HG03097 (cell line): ENCODE measurements at regions not wholly inside any gene's neighbourhood (a gene's known extent, or its start where the extent isn't known, plus 50 kb on each side); places are given as distances from the start of the nearest gene placed in this dataset.

Source experiments
- ATAC-seq: cut with Tn5 transposase; IDR thresholded peaks from one replicate; pipeline ENCODE4 v1.9.1; 2021; ENCODE audit not compliant: unreplicated experiment, low FRiP score

DNA sequence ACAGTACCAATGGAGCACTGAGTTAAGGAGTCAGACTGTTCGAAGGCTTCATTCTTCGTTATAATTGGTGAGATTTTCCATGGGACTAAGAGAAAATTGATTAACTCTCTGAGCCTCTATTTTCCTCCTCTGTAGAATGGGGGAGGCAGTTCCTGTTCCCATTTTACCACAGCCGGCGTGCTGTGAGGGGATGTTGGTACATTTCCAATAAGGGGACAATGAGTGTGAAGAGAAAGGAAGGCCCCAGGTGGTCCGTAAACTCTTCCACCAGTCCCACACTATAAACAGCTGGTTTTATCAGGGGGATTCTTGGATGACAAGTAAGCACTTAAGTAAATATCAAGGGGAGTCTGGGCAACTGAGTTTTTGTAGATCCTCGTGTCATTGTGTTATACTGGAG lies 109.9 kb downstream of the DAD1 start:
- ATAC-seq: no peak

DNA sequence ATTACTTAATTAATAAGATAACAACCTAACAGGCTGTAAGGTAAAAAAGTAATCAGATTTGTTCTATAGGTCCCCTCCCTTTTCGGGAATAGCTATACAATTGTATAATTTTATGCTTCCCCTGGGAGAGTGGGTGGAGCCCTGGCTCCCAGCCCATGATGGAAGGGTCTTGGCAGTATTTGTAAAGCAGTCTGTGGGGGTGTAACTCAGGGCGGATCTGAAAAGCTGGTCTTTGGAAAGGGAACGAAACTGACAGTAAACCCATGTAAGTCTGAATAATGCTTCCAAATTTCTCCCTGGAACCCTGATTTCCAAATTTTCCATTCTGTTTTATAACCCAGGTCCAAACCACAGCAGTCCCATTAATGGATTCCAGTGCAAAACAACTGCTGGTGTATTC lies 110.4 kb downstream of the DAD1 start:
- no peak for ATAC-seq

DNA sequence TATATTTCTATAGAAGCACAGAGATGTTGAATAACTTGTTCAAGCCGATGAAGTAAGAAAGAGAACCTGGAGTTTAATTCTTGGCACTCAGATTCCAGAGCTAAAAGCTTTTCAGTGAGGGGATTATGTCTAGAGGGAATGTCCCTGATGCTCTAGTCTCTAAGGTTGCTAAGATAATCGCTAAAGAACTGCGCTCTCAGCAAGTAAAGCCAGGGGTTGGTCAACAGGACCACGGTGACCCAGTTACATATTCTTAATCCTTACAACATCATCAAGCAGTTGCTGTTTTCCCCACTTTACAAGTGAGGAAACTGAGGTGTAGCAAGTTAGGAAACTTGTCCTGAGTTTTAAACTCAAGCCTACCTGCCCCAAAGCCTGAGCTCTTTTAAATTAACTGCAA lies 110.8 kb downstream of the DAD1 start:
- ATAC-seq: no peak

DNA sequence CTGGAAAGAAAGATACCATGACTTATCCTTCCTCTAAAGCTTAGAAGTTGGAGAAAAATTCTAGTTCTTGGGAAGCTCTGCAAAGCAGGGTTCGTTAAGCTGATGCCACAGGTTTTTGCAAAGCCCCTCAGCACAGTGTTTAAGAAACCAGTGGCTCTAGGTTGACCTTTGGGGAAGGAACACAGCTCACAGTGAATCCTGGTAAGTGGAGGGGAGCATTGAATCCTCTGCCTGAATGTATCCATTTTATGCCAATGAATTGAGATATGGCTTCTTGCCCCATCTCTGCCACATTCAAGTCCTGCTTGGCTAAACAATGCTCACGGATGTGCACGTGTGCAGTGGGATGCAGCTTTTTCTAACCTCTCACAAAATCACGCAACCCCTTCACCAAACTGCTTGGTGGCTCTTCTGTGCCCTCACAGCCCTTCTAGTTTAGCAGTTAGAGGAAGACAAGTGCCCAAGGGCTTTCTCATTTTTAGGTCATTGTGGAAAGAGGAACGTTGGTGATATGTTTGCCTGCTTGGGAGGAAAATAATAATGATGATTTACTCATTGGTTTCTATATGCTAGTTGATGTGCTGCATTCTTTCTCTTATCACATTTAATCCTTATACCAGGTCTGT lies 111.3 kb downstream of the DAD1 start:
- ATAC-seq: no peak

DNA sequence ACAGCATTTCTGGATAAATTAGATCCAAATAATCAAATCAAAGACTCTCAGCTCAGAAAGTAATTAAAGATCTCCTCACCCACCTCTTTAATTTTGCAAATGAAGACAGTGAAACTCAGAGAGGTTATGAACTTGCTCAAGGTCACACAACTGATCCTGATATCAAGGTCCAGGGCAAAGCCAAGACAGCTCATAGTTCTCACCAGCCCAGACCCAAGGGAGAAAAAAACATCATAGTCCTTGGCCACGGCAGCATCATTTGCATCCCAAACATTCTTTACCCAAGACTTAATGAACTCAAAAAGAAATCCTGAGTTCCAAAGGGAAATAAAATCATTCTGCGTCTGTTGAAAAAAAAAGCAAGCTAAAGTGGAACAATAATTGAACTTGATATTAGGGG lies 112.1 kb downstream of the DAD1 start:
- ATAC-seq: no peak

DNA sequence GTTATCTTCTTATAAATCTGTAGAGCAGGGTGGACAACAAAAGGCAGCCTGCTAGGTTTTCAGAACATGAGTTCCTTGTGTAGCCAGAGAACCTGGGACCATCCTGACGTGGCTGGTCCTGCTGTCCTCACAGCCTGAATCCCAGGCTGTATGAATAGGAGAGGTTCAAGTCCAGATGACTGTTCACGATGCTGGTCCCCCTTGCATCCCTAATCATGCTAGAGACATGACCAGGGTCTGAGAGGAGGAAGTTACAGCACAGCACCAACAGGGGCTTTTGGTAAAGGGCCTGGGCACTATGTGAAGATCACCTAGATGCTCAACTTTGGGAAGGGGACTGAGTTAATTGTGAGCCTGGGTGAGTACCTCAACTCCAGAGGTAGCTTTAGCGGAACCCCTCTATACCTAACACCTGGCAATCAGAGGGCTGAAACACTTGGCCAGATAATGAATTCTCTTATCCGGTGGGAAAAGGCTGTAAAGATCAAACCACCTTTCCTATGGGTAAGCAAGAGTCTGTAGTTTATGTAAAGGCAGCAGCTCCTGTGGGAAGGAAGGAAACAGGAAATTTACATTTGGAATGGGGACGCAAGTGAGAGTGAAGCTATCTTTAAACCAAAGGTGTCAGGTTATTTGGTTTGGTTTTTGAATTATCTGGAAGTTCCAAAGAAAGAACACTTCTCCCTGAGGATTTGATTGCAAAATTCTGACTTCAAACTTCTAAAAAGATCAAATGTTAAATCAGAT lies 112.8 kb downstream of the DAD1 start:
- no peak for ATAC-seq

DNA sequence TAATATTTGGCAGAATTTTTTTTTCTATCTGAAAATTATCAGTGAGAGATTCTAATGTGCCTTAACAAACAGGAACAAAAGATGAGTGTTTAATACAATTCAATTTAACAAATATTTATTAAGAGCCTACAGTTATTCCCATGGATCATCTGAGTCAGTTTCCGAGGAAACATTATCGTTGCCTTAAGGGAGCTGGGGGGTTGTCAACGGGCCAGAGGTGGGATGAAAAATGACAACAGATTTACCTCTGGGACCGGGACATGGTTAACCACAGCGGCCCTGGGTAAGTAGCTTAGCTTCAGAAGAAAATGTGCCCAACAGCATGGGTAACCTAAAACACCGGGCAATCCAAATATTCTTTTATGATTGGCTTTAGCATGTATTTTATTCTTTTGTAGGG lies 113.6 kb downstream of the DAD1 start:
- no peak for ATAC-seq

DNA sequence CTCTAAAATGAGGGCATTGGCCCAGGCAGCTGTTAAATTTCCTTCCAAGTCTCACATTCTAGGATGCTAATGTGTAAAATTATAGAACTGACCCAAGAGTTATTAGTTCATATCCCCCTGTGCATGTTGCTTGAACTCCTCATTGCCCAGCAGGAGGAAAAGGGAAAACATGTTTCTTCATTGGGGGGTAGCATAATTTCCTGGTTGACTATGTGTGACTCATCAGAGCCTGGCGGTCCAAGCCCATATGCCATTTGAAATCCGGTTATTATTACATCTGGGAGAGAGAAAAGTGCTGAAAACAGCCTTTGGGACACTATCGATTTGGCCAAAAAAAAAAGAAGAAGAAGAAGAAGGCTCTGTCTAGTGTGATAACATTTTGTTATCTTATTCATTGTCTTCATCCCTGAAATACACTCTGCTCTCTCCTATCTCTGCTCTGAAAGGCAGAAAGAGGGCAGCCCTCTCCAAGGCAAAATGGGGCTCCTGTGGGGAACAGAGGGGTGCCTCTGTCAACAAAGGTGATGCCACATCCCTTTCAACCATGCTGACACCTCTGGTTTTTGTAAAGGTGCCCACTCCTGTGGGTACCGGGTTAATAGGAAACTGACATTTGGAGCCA lies 114.2 kb downstream of the DAD1 start:
- no peak for ATAC-seq

DNA sequence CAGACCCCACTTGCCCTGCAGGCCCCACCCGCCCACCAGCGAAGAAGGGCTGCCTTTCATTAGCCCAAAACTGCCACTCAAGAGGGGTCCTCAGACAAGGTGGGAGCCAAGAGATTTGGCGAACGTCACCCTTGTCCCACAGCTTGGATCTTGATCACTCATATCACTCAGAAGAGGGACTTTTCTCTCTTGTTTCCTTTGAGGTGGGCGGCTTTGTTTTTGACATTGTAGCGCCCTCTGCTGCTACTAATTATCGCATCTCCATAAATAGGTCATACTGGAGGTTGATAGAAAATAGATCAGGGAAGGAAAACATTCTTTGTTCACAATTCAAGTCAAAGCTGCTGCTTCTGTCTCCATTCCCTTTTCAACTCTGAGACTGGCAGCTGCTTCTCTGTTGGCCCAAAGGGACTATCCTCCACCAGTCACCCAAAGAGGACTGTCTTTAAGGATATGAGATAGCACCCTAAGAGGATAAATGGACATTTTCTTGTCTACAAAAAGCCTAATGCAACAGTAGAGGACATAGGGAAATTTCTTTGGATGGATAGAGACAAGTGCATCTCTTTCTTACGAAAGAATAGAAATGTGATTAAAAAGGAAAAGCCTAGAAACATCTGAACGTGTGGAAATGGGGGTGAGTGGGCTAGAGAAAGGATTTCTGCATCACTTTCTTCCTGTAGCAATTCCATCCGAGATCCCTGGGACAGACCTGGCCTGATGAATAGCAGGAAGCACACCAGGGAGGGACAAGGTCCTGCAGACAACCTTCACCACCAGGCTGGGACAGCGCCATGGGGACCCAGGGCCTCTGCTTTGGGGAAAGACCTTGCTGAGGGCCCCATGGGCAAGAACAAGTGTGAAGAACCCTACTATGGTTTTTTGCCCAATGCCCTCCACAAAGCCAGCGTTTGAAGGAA lies 115.8 kb downstream of the DAD1 start:
- ATAC-seq: no peak

DNA sequence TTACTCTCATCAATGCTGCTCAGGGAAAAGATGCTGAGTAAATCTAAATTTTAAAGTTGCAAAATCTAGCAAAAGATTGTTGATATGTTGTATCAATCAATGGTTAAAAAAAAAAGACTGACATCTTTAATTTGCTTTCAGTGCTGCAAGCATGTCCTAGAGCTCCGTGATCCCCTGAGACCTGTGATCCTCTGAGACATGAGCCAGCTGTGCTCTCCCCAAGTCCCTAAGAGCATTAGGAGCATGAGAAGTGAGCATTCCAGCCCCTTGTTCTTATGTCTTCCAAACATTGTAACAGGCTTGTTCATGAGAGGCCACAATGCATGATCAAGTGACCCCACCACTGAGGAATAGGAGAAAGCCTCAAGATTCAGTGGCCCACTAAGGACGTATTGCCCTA lies 116.6 kb downstream of the DAD1 start:
- ATAC-seq: no peak

DNA sequence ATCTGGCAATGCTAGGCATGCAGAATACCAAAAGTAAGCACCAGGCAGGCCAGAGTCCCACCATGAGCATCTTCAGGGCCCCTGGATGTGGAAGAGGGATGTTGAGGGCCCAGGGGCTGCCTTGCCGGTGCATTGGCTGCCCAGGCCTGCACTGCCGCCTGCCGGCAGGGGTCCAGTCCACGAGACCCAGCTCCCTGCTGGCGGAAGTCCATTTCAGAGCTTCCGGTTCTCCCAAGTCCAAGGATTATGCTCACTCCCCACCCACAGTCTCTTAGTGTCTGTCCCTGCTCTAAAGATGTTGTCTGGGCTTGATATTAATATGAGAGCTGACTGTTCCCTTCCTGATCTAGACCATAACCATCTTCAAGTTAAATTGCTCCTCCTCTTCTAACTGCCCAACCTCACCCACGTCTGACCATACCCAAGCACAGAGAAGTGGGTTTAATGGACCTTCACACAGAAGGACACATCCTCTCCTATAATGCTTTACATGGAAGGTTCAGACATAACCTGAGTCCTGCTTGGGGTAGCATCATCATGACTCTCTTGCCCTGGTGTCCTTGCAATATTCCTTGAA lies 117.4 kb downstream of the DAD1 start:
- ATAC-seq: no peak

DNA sequence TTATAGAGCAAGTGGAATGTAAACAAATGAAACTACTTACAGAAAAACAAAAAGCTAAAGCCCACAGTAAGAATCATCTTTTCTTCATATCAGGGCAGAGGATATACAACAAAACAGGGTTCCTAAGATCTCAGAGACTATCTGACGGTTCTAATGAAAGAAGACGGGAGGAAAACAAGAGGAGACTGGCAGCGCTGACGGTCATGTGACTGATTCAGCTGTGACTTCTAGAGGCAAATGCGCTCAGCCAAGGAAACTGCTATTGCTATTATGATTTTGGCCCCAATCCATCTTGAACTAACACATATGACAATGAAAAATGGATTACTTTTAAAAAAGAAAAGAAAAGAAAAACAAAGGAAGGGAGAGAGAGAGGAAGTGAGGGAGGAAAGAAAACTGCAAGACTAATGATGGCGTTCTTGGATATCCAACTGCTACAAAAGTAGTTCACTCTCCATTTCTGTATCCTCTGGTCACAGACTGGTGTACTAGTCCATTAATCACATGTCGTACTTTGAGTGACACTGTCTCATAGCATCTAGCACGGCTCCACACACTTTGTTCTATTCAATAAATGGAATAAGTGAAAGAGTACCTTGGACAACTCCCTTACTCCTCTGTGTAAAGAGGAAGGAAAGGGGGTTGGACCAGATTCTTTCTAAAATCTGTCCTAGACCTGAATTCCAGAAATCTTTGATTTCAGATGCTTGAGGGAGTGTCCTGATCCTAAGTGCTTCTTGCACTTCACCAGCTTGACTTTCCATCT lies 119.3 kb downstream of the DAD1 start:
- no peak for ATAC-seq

DNA sequence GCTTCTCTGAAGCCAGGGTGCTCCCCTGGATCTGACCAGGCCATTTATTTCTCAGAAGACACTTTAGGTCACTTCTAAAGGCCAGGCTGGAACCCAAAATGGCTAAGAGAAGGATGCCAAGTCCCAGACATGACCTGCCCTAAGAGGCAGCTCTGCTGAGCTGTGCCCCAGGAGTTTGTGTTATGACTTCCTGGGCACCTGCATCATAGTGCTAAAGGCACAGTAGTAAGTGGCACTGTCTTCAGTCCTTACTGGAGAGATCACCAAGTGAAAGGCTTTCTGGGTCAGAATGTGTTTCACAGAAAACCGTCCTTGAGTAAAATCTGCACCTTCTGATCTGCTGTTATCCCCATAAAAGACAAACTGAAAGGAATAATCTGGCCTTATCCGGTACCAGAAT lies 120.2 kb downstream of the DAD1 start:
- ATAC-seq: no peak

DNA sequence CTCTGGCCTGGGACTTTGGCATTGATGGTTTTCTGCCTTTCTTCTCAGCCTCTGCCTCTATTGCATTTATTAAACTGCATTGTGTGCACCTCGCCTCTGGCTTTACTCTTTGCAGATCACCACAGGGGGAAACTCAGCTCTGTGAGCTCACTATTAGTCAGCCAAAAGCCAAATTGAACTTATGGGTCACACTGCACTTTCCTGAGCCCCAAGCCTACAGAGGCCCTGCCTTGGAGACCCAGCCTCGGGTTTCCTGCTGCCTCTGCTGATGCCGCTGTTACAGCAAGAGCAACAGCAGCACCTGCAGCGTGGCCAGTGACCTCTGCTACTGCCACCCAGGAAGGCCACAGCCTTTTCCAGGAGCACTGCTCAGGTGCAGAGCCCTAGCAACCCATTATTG lies 122.5 kb downstream of the DAD1 start:
- ATAC-seq: no peak

DNA sequence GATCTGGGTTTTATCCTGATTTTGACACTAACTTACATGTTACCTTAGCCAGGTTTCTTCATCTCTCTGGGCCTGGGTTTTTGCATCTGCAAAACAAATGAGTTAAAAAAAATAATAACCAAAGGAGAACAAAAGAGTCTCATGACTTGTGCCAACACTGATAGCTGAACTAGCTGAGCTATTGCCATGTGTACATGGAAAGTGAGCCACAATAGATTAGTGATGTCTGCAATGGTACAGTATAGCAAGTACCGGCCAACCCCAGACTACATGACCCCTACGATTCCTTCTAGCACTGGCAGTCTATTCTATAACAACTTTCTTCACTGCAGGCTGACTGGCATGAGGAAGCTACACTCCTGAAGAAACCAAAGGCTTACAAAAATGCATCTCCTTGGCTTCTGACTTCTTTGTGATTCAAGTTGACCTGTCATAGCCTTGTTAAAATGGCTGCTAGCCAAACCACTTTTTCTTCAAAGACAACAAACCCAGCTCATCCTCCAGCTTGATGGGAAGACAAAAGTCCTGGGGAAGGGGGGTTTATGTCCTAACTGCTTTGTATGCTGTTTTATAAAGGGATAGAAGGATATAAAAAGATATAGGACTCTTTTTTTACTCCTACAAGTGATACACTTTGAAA lies 123.7 kb downstream of the DAD1 start:
- ATAC-seq: no peak

DNA sequence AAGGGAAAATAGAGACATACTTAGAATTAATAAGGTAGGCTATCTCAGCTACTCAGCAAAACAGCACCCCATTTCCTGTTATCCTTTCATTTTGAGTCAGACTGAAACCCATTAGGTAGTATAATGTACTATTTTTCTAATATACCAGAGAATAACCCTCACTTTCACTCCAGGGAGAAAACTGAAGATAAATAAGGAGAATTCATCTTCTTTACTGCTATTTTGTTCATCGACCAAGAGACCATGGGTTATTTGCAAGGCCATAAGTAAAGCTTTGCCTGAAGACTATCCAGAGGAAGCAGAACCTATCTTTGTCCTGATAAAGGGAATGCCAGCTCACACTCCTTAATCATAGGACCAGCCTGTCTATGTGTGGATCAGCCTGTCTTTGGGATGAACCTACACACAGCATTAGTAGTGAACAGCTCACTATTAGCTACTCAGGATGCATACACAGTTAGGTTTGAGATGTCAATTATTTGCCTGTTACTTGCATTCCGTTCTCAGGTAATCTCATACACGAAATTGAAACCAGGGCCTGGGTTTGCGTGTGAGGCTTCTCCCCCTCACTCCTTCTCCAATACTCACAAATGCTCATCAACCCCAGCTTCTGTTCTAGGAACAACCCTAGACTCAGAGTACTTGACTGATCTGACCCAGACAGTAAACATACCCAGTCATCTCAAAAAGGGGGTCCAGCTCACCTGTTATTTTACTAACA lies 124.4 kb downstream of the DAD1 start:
- ATAC-seq: peak; percentile 70

DNA sequence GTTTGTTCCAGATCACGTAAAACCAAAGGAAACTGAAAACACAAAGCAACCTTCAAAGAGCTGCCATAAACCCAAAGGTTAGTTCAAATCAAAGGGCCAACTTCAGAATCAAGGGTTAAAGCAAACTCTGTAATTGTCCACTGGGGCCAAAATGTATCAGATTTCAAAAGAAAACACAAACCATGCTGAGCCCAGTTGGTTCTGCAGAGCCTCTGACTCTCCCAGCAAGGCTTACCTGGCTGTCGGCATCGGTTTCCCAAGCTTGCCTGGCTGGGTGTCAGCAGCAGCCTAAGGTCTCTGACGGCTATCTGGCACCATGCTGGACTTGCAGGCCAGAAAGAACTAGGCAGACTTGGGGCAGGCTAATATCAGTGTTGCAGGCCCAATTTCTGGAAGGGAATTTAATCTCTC lies 125.3 kb downstream of the DAD1 start:
- ATAC-seq: no peak

DNA sequence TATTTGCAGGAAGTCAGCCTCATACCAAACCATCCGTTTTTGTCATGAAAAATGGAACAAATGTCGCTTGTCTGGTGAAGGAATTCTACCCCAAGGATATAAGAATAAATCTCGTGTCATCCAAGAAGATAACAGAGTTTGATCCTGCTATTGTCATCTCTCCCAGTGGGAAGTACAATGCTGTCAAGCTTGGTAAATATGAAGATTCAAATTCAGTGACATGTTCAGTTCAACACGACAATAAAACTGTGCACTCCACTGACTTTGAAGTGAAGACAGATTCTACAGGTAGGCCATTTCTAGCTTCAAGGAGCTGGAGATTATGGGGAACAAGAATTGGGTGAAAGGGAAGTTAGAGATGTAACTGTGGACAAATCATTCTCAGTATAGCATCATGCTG lies 126.1 kb downstream of the DAD1 start:
- no peak for ATAC-seq
